Calu3 (cell line): ENCODE measurements at regions not wholly inside any gene's neighbourhood (a gene's known extent, or its start where the extent isn't known, plus 50 kb on each side); places are given as distances from the start of the nearest gene placed in this dataset.

Experiments
- BruUV-seq: library from RNA; stranded (reverse); fragments of 400-500 nt; replicated peaks from 2 replicates; lab custom pipeline; 2021; lab: Mats Ljungman, UMichigan
- CTCF ChIA-PET: fragments of 300-600 bp; sonication (Branson Sonifier 250); formaldehyde crosslinking; loops from one replicate; lab custom pipeline; 2022; ENCODE audit warnings: antibody characterized with exemption; lab: Charles Lee
- DNase-seq: peaks from one replicate; pipeline ENCODE4 v3.0.0; 2022
- H3K27ac Mint-ChIP-seq: one replicate; pipeline ENCODE4 v1.8.0; 2022; ENCODE audit warnings: mixed read lengths; ENCODE audit not compliant: unreplicated experiment
- H3K27me3 Mint-ChIP-seq: one replicate; pipeline ENCODE4 v1.8.0; 2022; ENCODE audit warnings: mixed read lengths; ENCODE audit not compliant: unreplicated experiment
- H3K36me3 Mint-ChIP-seq: one replicate; pipeline ENCODE4 v1.8.0; 2022; ENCODE audit warnings: mild to moderate bottlenecking, moderate library complexity, mixed read lengths; ENCODE audit not compliant: insufficient read depth, unreplicated experiment
- H3K4me1 Mint-ChIP-seq: one replicate; pipeline ENCODE4 v1.8.0; 2022; ENCODE audit warnings: mild to moderate bottlenecking, low read depth, mixed read lengths; ENCODE audit not compliant: unreplicated experiment
- H3K4me3 Mint-ChIP-seq: one replicate; pipeline ENCODE4 v1.8.0; 2022; ENCODE audit warnings: mild to moderate bottlenecking, low read depth, moderate library complexity, mixed read lengths; ENCODE audit not compliant: unreplicated experiment
- H3K9me3 Mint-ChIP-seq: one replicate; pipeline ENCODE4 v1.8.0; 2022; ENCODE audit warnings: low read depth, mixed read lengths; ENCODE audit not compliant: unreplicated experiment
- intact Hi-C: fragments of 100-400 bp; cut with micrococcal nuclease; formaldehyde crosslinking; loops from one replicate; pipeline ENCODE4 v1.10.0; 2022; ENCODE audit not compliant: unreplicated experiment
- TF ChIP-seq, protein P1 (sequence below): fragments of 200-600 bp; IDR thresholded peaks from one replicate; pipeline ENCODE4 v1.8.0; 2022; ENCODE audit warnings: antibody characterized with exemption; ENCODE audit not compliant: unreplicated experiment

DNA sequence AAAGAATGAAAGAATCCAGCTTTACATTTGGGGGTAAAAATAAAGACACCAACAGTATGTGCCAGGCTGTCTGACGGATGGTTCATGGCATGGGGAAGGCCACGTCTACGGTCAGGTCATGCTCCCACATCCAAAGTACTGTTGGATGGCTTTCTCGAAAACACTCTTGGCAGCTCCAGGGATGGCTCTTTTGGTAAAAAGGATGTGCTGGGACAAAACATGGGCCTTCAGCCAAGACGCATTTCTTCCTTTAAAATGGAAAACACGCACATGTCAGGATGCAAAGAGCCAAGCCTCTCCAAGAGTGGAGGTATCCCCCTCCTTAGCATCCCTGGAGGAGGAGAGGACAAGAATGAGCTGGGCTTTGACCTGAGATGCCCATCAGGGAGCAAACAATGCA, 376.5 kb upstream of the KLHL29 start:
- intact Hi-C loops, result no loop called here
- BruUV-seq, result no TSS peak
- CTCF ChIA-PET, result no interaction called here
- H3K27ac Mint-ChIP-seq, result no peak overlapping the region
- H3K4me1 Mint-ChIP-seq, result no peaks in the 10 kb centered on the region
- H3K9me3 Mint-ChIP-seq, result no peaks in the 10 kb centered on the region
- no peaks in the 10 kb centered on the region for H3K27me3 Mint-ChIP-seq
- no peak overlapping the region for H3K4me3 Mint-ChIP-seq
- H3K36me3 Mint-ChIP-seq, result no peaks in the 10 kb centered on the region
- no peak for DNase-seq
- TF ChIP-seq, protein P1, sequence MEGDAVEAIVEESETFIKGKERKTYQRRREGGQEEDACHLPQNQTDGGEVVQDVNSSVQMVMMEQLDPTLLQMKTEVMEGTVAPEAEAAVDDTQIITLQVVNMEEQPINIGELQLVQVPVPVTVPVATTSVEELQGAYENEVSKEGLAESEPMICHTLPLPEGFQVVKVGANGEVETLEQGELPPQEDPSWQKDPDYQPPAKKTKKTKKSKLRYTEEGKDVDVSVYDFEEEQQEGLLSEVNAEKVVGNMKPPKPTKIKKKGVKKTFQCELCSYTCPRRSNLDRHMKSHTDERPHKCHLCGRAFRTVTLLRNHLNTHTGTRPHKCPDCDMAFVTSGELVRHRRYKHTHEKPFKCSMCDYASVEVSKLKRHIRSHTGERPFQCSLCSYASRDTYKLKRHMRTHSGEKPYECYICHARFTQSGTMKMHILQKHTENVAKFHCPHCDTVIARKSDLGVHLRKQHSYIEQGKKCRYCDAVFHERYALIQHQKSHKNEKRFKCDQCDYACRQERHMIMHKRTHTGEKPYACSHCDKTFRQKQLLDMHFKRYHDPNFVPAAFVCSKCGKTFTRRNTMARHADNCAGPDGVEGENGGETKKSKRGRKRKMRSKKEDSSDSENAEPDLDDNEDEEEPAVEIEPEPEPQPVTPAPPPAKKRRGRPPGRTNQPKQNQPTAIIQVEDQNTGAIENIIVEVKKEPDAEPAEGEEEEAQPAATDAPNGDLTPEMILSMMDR, result no peak

GRCh38 chr2:23008951-23009350, 376.0 kb upstream of the KLHL29 start:
- H3K27ac Mint-ChIP-seq, result no peak overlapping the region
- no peak for DNase-seq
- no peaks in the 10 kb centered on the region for H3K9me3 Mint-ChIP-seq
- intact Hi-C loops, result no loop called here
- H3K4me1 Mint-ChIP-seq, result no peaks in the 10 kb centered on the region
- TF ChIP-seq, protein P1, result no peak
- BruUV-seq, result no TSS peak
- H3K36me3 Mint-ChIP-seq, result no peaks in the 10 kb centered on the region
- no peaks in the 10 kb centered on the region for H3K27me3 Mint-ChIP-seq
- H3K4me3 Mint-ChIP-seq, result no peak overlapping the region
- CTCF ChIA-PET, result no interaction called here

DNA sequence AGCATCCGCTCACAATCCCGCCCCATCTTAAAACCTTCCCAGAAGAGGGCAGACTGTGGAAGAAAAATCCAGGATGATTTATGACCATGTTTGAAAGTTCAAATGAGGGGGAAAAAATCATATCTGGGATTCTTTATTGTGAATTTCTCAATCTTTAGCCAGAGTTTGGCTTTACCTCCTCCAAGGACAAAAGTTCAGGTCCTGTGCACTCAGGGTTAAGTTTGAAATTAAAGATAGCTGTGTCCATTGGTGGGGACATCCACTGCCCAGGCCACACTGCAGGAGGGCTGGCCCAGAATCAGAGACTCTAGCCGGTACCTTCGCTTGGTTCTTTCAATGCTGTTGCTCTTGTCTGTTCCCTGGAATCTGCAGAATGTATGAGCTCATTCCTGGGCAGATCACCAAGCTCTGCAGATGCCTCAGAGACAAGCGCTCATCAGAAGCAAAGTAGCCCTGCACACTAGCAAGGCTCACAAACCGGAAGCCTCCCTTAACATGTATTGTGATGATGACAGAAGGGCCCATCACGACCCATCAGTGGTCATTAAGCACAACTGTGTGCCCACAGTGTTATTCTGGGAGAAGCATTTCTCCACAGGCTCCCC, 375.3 kb upstream of the KLHL29 start:
- BruUV-seq, result no TSS peak
- H3K27me3 Mint-ChIP-seq, result no peaks in the 10 kb centered on the region
- no peaks in the 10 kb centered on the region for H3K36me3 Mint-ChIP-seq
- CTCF ChIA-PET, result no interaction called here
- DNase-seq, result no peak
- no peaks in the 10 kb centered on the region for H3K9me3 Mint-ChIP-seq
- H3K27ac Mint-ChIP-seq, result no peak overlapping the region
- H3K4me1 Mint-ChIP-seq, result no peaks in the 10 kb centered on the region
- no peak overlapping the region for H3K4me3 Mint-ChIP-seq
- TF ChIP-seq, protein P1, result no peak
- intact Hi-C loops, result no loop called here

DNA sequence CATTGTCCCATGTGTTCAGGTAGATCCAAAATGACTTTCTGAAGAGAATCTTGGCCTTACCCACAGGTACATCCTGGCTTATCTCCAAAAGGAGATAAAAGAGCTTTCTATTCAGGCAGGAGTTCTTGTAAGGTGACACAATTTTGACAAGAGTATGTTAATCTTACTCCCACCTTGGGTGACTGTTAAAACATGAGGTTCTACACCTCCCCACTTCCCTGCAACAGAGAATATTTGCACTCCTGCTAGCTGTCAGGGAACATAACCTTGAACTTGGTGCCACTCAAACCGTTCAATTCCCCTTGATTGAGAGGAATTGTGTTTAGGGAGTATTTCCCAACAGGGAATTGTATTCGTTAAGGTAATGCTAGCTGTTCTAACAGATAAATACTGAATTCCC, 372.5 kb upstream of the KLHL29 start:
- Mint-ChIP-seq H3K27ac (no peak overlapping the region), H3K4me3 (no peak overlapping the region), H3K36me3 (no peaks in the 10 kb centered on the region), H3K27me3 (no peaks in the 10 kb centered on the region), H3K9me3 (no peaks in the 10 kb centered on the region), H3K4me1 (no peaks in the 10 kb centered on the region)
- no TSS peak for BruUV-seq
- intact Hi-C loops, result no loop called here
- TF ChIP-seq, protein P1, result no peak
- CTCF ChIA-PET, result no interaction called here
- no peak for DNase-seq
